HepG2 (cell line): ENCODE measurements at regions not wholly inside any gene's neighbourhood (a gene's known extent, or its start where the extent isn't known, plus 50 kb on each side); places are given as distances from the start of the nearest gene placed in this dataset.

Experiments
- ARID2 ChIP-seq: sonication (generic); formaldehyde crosslinking; IDR thresholded peaks from 2 replicates; pipeline ENCODE4 v1.8.1; 2022; ENCODE audit warnings: mild to moderate bottlenecking, missing genetic modification reagents, borderline replicate concordance
- ARNT ChIP-seq: fragments of 450-650 bp; IDR thresholded peaks from 2 replicates; pipeline ENCODE4 v1.6.1; 2017
- CEBPB ChIP-seq: IDR thresholded peaks from 2 replicates; pipeline ENCODE4 v1.6.1; 2011; ENCODE audit warnings: low read depth, low read length, improper control_type of control experiment, borderline replicate concordance
- FOXJ3 ChIP-seq: sonication (generic); formaldehyde crosslinking; IDR thresholded peaks from 2 replicates; pipeline ENCODE4 v1.4.0; 2020; ENCODE audit warnings: missing genetic modification reagents, mild to moderate bottlenecking, borderline replicate concordance
- HHEX ChIP-seq: IDR thresholded peaks from 2 replicates; pipeline ENCODE4 v1.6.1; 2016; ENCODE audit warnings: control low read depth
- MIER2 ChIP-seq: IDR thresholded peaks from 2 replicates; pipeline ENCODE4 v1.6.1; 2016; ENCODE audit warnings: missing biosample characterization, missing genetic modification reagents
- PTBP1 ChIP-seq: fragments of 200-400 bp; formaldehyde crosslinking; IDR thresholded peaks from 2 replicates; pipeline ENCODE4 v1.6.1; 2018; ENCODE audit warnings: low read length, low read depth; ENCODE audit not compliant: poor library complexity, severe bottlenecking
- REPIN1 ChIP-seq: sonication (generic); formaldehyde crosslinking; IDR thresholded peaks from 2 replicates; pipeline ENCODE4 v1.8.0; 2022; ENCODE audit warnings: missing genetic modification reagents, low read depth, mild to moderate bottlenecking, borderline replicate concordance
- TAF15 ChIP-seq: fragments of 200-400 bp; formaldehyde crosslinking; IDR thresholded peaks from one replicate; pipeline ENCODE4 v1.6.1; 2018; ENCODE audit warnings: mild to moderate bottlenecking, low read depth, low read length; ENCODE audit not compliant: poor library complexity, severe bottlenecking
- TEAD3 ChIP-seq: optimal IDR thresholded peaks from 2 replicates; pipeline ENCODE3; 2016; ENCODE audit warnings: borderline replicate concordance
- ZFAT ChIP-seq: sonication (generic); formaldehyde crosslinking; conservative IDR thresholded peaks from 2 replicates; pipeline ENCODE4 v1.8.1; 2023; ENCODE audit warnings: missing genetic modification reagents, inconsistent platforms
- ZFP36 ChIP-seq: fragments of 150-350 bp; IDR thresholded peaks from 2 replicates; pipeline ENCODE4 v1.6.1; 2018; ENCODE audit warnings: borderline replicate concordance, low read length, low read depth; ENCODE audit not compliant: partially characterized antibody
- ZFP41 ChIP-seq: sonication (generic); formaldehyde crosslinking; IDR thresholded peaks from 2 replicates; pipeline ENCODE4 v1.4.0; 2020; ENCODE audit warnings: mild to moderate bottlenecking, missing genetic modification reagents, borderline replicate concordance
- ZNF446 ChIP-seq: sonication (generic); formaldehyde crosslinking; IDR thresholded peaks from 2 replicates; pipeline ENCODE4 v1.5.0; 2020; ENCODE audit warnings: mild to moderate bottlenecking, missing genetic modification reagents
- ZNF550 ChIP-seq: sonication (generic); formaldehyde crosslinking; IDR thresholded peaks from 2 replicates; pipeline ENCODE4 v1.4.0; 2020; ENCODE audit warnings: mild to moderate bottlenecking, missing genetic modification reagents, borderline replicate concordance
- ZNF768 ChIP-seq: sonication (generic); formaldehyde crosslinking; IDR thresholded peaks from 2 replicates; pipeline ENCODE4 v1.4.0; 2020; ENCODE audit warnings: missing genetic modification reagents
- ZNF776 ChIP-seq: sonication (generic); formaldehyde crosslinking; IDR thresholded peaks from 2 replicates; pipeline ENCODE4 v1.4.0; 2020; ENCODE audit warnings: mild to moderate bottlenecking, missing genetic modification reagents
- TF ChIP-seq, protein P1 (sequence below): sonication (generic); formaldehyde crosslinking; IDR thresholded peaks from 2 replicates; pipeline ENCODE4 v1.4.0; 2020; ENCODE audit warnings: mild to moderate bottlenecking, low read depth, missing genetic modification reagents
- TF ChIP-seq, protein P2 (sequence below): sonication (generic); formaldehyde crosslinking; IDR thresholded peaks from 2 replicates; pipeline ENCODE4 v1.4.0; 2020; ENCODE audit warnings: missing genetic modification reagents, mild to moderate bottlenecking, borderline replicate concordance
- TF ChIP-seq, protein P3 (sequence below): sonication (generic); formaldehyde crosslinking; IDR thresholded peaks from 2 replicates; pipeline ENCODE4 v1.8.1; 2023; ENCODE audit warnings: missing genetic modification reagents, mild to moderate bottlenecking, borderline replicate concordance
- TF ChIP-seq, protein P4 (sequence below): sonication (generic); formaldehyde crosslinking; IDR thresholded peaks from 2 replicates; pipeline ENCODE4 v1.5.1; 2020; ENCODE audit warnings: missing genetic modification reagents, mild to moderate bottlenecking, borderline replicate concordance

DNA sequence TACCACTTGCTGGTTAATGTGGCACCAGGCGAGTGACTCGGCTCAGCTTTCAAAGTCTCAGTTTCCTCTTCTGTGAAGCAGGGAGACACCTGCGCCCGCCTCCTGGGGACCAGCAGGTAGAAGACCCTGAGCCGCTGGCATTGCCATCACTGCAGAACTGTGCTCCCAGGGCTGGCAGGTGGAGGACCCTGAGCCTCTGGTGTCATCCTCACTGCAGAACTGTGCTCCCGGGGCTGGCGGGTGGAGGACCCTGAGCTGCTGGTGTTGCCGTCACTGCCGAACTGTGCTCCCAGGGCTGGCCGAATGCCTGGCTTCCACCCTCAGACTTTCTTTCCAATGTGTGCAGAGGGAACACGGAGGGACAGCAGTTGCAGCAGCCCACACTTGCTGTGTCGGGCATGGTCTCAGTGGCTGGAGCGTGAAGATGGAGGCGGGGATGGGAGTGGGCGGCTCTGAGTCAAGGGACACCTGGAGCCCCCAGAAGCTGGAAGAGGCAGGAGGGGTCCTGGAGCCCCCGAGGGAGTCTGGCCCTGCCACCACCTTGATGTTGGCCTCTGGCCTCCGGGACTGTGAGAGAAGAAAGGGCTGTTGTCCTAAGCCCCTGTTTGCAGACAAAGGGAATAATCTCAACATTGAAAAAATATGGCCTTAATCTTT is 75.8 kb upstream of the METTL9 start (continued):
- TF ChIP-seq, protein P1, sequence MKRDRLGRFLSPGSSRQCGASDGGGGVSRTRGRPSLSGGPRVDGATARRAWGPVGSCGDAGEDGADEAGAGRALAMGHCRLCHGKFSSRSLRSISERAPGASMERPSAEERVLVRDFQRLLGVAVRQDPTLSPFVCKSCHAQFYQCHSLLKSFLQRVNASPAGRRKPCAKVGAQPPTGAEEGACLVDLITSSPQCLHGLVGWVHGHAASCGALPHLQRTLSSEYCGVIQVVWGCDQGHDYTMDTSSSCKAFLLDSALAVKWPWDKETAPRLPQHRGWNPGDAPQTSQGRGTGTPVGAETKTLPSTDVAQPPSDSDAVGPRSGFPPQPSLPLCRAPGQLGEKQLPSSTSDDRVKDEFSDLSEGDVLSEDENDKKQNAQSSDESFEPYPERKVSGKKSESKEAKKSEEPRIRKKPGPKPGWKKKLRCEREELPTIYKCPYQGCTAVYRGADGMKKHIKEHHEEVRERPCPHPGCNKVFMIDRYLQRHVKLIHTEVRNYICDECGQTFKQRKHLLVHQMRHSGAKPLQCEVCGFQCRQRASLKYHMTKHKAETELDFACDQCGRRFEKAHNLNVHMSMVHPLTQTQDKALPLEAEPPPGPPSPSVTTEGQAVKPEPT (CRISPR knock-in tag), result no peak
- peak; percentile 66 for TF ChIP-seq TEAD3 (CRISPR knock-in tag)
- no peak for TF ChIP-seq ZFAT
- TF ChIP-seq ZNF768 (CRISPR knock-in tag), result peak; percentile 53; the same call in 1 of the 2 replicates
- TF ChIP-seq HHEX (CRISPR knock-in tag), result 0 out of 2 replicates have a peak, but pooled peaks have one; percentile 8
- TF ChIP-seq CEBPB, result no peak
- TF ChIP-seq ZNF550 (CRISPR knock-in tag), result no peak
- peak; percentile 85; the same call in 1 of the 2 replicates for TF ChIP-seq ARID2 (CRISPR knock-in tag)
- TF ChIP-seq, protein P2, sequence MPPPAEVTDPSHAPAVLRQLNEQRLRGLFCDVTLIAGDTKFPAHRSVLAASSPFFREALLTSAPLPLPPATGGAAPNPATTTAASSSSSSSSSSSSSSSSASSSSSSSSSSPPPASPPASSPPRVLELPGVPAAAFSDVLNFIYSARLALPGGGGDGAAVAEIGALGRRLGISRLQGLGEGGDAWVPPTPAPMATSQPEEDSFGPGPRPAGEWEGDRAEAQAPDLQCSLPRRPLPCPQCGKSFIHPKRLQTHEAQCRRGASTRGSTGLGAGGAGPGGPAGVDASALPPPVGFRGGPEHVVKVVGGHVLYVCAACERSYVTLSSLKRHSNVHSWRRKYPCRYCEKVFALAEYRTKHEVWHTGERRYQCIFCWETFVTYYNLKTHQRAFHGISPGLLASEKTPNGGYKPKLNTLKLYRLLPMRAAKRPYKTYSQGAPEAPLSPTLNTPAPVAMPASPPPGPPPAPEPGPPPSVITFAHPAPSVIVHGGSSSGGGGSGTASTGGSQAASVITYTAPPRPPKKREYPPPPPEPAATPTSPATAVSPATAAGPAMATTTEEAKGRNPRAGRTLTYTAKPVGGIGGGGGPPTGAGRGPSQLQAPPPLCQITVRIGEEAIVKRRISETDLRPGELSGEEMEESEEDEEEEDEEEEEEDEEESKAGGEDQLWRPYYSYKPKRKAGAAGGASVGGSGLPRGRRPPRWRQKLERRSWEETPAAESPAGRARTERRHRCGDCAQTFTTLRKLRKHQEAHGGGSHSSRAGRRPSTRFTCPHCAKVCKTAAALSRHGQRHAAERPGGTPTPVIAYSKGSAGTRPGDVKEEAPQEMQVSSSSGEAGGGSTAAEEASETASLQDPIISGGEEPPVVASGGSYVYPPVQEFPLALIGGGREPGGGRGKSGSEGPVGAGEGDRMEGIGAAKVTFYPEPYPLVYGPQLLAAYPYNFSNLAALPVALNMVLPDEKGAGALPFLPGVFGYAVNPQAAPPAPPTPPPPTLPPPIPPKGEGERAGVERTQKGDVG, result peak; percentile 92; the same call in 1 of the 2 replicates
- no peak for TF ChIP-seq TAF15
- TF ChIP-seq, protein P3, sequence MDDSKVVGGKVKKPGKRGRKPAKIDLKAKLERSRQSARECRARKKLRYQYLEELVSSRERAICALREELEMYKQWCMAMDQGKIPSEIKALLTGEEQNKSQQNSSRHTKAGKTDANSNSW (CRISPR knock-in tag), result no peak
- TF ChIP-seq ARNT, result no peak
- no peak for TF ChIP-seq ZNF776 (CRISPR knock-in tag)
- peak; percentile 99 for TF ChIP-seq PTBP1
- TF ChIP-seq MIER2 (CRISPR knock-in tag), result 0 out of 2 replicates have a peak, but pooled peaks have one; percentile 17
- no peak; the same call in none of the 2 replicates for TF ChIP-seq ZFP41 (CRISPR knock-in tag)
- TF ChIP-seq FOXJ3 (CRISPR knock-in tag), result no peak
- TF ChIP-seq REPIN1, result peak; percentile 38; the same call in 1 of the 2 replicates
- TF ChIP-seq, protein P4, sequence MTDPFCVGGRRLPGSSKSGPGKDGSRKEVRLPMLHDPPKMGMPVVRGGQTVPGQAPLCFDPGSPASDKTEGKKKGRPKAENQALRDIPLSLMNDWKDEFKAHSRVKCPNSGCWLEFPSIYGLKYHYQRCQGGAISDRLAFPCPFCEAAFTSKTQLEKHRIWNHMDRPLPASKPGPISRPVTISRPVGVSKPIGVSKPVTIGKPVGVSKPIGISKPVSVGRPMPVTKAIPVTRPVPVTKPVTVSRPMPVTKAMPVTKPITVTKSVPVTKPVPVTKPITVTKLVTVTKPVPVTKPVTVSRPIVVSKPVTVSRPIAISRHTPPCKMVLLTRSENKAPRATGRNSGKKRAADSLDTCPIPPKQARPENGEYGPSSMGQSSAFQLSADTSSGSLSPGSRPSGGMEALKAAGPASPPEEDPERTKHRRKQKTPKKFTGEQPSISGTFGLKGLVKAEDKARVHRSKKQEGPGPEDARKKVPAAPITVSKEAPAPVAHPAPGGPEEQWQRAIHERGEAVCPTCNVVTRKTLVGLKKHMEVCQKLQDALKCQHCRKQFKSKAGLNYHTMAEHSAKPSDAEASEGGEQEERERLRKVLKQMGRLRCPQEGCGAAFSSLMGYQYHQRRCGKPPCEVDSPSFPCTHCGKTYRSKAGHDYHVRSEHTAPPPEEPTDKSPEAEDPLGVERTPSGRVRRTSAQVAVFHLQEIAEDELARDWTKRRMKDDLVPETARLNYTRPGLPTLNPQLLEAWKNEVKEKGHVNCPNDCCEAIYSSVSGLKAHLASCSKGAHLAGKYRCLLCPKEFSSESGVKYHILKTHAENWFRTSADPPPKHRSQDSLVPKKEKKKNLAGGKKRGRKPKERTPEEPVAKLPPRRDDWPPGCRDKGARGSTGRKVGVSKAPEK (CRISPR knock-in tag), result peak; percentile 25; the same call in 1 of the 2 replicates
- TF ChIP-seq ZNF446 (CRISPR knock-in tag), result peak; percentile 48; the same call in 1 of the 2 replicates
- TF ChIP-seq ZFP36, result peak; percentile 59
